ENCODE measurements at regions not wholly inside any gene's neighbourhood (a gene's known extent, or its start where the extent isn't known, plus 50 kb on each side); places are given as distances from the start of the nearest gene placed in this dataset.

GRCh38 chr9:11577522-11577921 is 964.7 kb upstream of the PTPRD start:
- no peak for DNase-seq (ENCODE audit: extremely low spot score in 2 of 2)
- Histone ChIP-seq H3K4me3 (no peak overlapping the region), H3K27me3 (no peaks in the 10 kb centered on the region), H3K27ac (no peak overlapping the region), H3K36me3 (no peaks in the 10 kb centered on the region), H3K9me3 (no peaks in the 10 kb centered on the region), H3K4me1 (no peaks in the 10 kb centered on the region)
- intact Hi-C loops (cut with DNase I) = no loop called here
- no peak for TF ChIP-seq CTCF (IDR thresholded peaks at IDR 0.05)
- TF ChIP-seq POLR2AphosphoS5 (IDR thresholded peaks at IDR 0.05; ENCODE audit: insufficient read depth in 1 of 2, low read depth in 1 of 2) = no peak
- TF ChIP-seq POLR2A (IDR thresholded peaks at IDR 0.05) = no peak

GRCh38 chr9:11595756-11596155 is 983.0 kb upstream of the PTPRD start:
- TF ChIP-seq POLR2AphosphoS5 (IDR thresholded peaks at IDR 0.05; ENCODE audit: insufficient read depth in 1 of 2, low read depth in 1 of 2) (no peak), CTCF (IDR thresholded peaks at IDR 0.05) (no peak), POLR2A (IDR thresholded peaks at IDR 0.05) (no peak)
- H3K4me1 ChIP-seq = no peaks in the 10 kb centered on the region
- no peak for DNase-seq (ENCODE audit: extremely low spot score in 2 of 2)
- intact Hi-C loops (cut with DNase I) = no loop called here
- H3K27ac ChIP-seq = no peak overlapping the region
- no peaks in the 10 kb centered on the region for H3K27me3 ChIP-seq
- no peaks in the 10 kb centered on the region for H3K9me3 ChIP-seq
- H3K4me3 ChIP-seq = no peak overlapping the region
- H3K36me3 ChIP-seq = no peaks in the 10 kb centered on the region

- no peaks in the 10 kb centered on the region for H3K4me1 ChIP-seq
- H3K27ac ChIP-seq = no peak overlapping the region
- no peaks in the 10 kb centered on the region for H3K9me3 ChIP-seq
- DNase-seq (ENCODE audit: extremely low spot score in 2 of 2) = no peak
- H3K36me3 ChIP-seq = no peaks in the 10 kb centered on the region
- no peaks in the 10 kb centered on the region for H3K27me3 ChIP-seq
- intact Hi-C loops (cut with DNase I) = no loop called here
- TF ChIP-seq POLR2AphosphoS5 (IDR thresholded peaks at IDR 0.05; ENCODE audit: insufficient read depth in 1 of 2, low read depth in 1 of 2) = no peak
- TF ChIP-seq POLR2A (IDR thresholded peaks at IDR 0.05) = no peak
- no peak for TF ChIP-seq CTCF (IDR thresholded peaks at IDR 0.05)
- H3K4me3 ChIP-seq = no peak overlapping the region
Observed at GRCh38 chr9:11618241-11618805, 1005.5 kb upstream of the PTPRD start.

- no peak for DNase-seq (ENCODE audit: extremely low spot score in 2 of 2)
- no peaks in the 10 kb centered on the region for H3K4me1 ChIP-seq
- no peaks in the 10 kb centered on the region for H3K27me3 ChIP-seq
- intact Hi-C loops (cut with DNase I) = no loop called here
- no peaks in the 10 kb centered on the region for H3K9me3 ChIP-seq
- TF ChIP-seq POLR2A (IDR thresholded peaks at IDR 0.05) (no peak), POLR2AphosphoS5 (IDR thresholded peaks at IDR 0.05; ENCODE audit: insufficient read depth in 1 of 2, low read depth in 1 of 2) (no peak), CTCF (IDR thresholded peaks at IDR 0.05) (no peak)
- no peaks in the 10 kb centered on the region for H3K36me3 ChIP-seq
- H3K4me3 ChIP-seq = no peak overlapping the region
- H3K27ac ChIP-seq = no peak overlapping the region
Observed at GRCh38 chr9:11632691-11633090, 1019.9 kb upstream of the PTPRD start.

GRCh38 chr9:11646831-11647230 is 1034.0 kb upstream of the PTPRD start:
- no peak for DNase-seq (ENCODE audit: extremely low spot score in 2 of 2)
- Histone ChIP-seq H3K27me3 (no peaks in the 10 kb centered on the region), H3K4me1 (no peaks in the 10 kb centered on the region), H3K36me3 (no peaks in the 10 kb centered on the region), H3K9me3 (no peaks in the 10 kb centered on the region), H3K27ac (no peak overlapping the region), H3K4me3 (no peak overlapping the region)
- no peak for TF ChIP-seq POLR2AphosphoS5 (IDR thresholded peaks at IDR 0.05; ENCODE audit: insufficient read depth in 1 of 2, low read depth in 1 of 2)
- no peak for TF ChIP-seq POLR2A (IDR thresholded peaks at IDR 0.05)
- no peak for TF ChIP-seq CTCF (IDR thresholded peaks at IDR 0.05)
- intact Hi-C loops (cut with DNase I) = no loop called here

Data from vagina (tissue), 2 donors.